H1 (cell line): ENCODE measurements at regions not wholly inside any gene's neighbourhood (a gene's known extent, or its start where the extent isn't known, plus 50 kb on each side); places are given as distances from the start of the nearest gene placed in this dataset.

Experiments
- CTCF ChIA-PET: fragments of 300-600 bp; sonication (Branson Sonifier 250); formaldehyde crosslinking; loops from one replicate; lab custom pipeline; 2021; ENCODE audit not compliant: partially characterized antibody; lab: Charles Lee
- POLR2A ChIA-PET: fragments of 300-600 bp; sonication (Branson Sonifier 250); formaldehyde crosslinking; loops from one replicate; lab custom pipeline; 2021; ENCODE audit warnings: inconsistent platforms; ENCODE audit not compliant: partially characterized antibody; lab: Charles Lee
- DNase-seq, 2 experiments: peaks; one replicate each; pipeline versions ENCODE4 v3.0.0 to v3.0.0-alpha.2; 2010 to 2022; ENCODE audit warnings: low spot score in 2 of 2, low read depth in 1 of 2, mixed read lengths in 1 of 2
- FAIRE-seq: peaks from 2 replicates; lab custom pipeline; 2011; peaks lifted over from hg19 to GRCh38; lab: Jason Lieb, UNC
- H2AFZ ChIP-seq: 2 replicates; pipeline ENCODE4 v1.8.1; 2012; ENCODE audit warnings: low read length, inconsistent platforms
- H2AK5ac ChIP-seq: 2 replicates; pipeline ENCODE4 v1.6.1; 2013; ENCODE audit warnings: low read depth, low read length
- H2BK120ac ChIP-seq: replicated peaks from 2 replicates; pipeline ENCODE3; 2013; ENCODE audit warnings: low read depth, low read length, inconsistent platforms
- H2BK12ac ChIP-seq: 2 replicates; pipeline ENCODE4 v1.6.1; 2013; ENCODE audit warnings: low read depth, low read length
- H2BK15ac ChIP-seq: 2 replicates; pipeline ENCODE4 v1.6.1; 2013; ENCODE audit warnings: low read length
- H2BK20ac ChIP-seq: 2 replicates; pipeline ENCODE4 v1.6.1; 2013; ENCODE audit warnings: low read length
- H2BK5ac ChIP-seq: 2 replicates; pipeline ENCODE4 v1.6.1; 2013; ENCODE audit warnings: low read depth, low read length
- H3K14ac ChIP-seq: 2 replicates; pipeline ENCODE4 v1.6.1; 2013; ENCODE audit warnings: inconsistent platforms; ENCODE audit not compliant: insufficient read length
- H3K18ac ChIP-seq: 2 replicates; pipeline ENCODE4 v1.6.1; 2013; ENCODE audit warnings: low read length; ENCODE audit errors: extremely low read depth
- H3K23ac ChIP-seq: 2 replicates; pipeline ENCODE4 v1.6.1; 2013; ENCODE audit warnings: inconsistent platforms; ENCODE audit not compliant: insufficient read length
- H3K23me2 ChIP-seq: 2 replicates; pipeline ENCODE4 v1.6.1; 2013; ENCODE audit warnings: low read depth, low read length
- H3K27ac ChIP-seq: 2 replicates; pipeline ENCODE4 v1.6.1; 2011; ENCODE audit warnings: low read depth, low read length, inconsistent platforms
- H3K27me3 ChIP-seq, 4 experiments: replicated peaks in 1 of 4; 1 replicate in 1 of 4; 2 replicates in 3 of 4; pipeline versions ENCODE4 v1.6.1 to v1.8.1; 2011 to 2013; ENCODE audit warnings: low read length in 3 of 4, mild to moderate bottlenecking in 3 of 4, inconsistent platforms in 2 of 4, mixed read lengths in 2 of 4, moderate library complexity in 1 of 4; ENCODE audit not compliant: control insufficient read depth in 3 of 4, insufficient read depth in 3 of 4; ENCODE audit errors: extremely low read depth in 1 of 4
- H3K36me3 ChIP-seq, 4 experiments: 2 replicates each; pipeline versions ENCODE4 v1.6.1 to v1.8.1; 2011 to 2013; ENCODE audit warnings: mild to moderate bottlenecking in 4 of 4, low read length in 3 of 4, moderate library complexity in 2 of 4, control low read depth in 1 of 4, inconsistent platforms in 1 of 4; ENCODE audit not compliant: insufficient read depth in 4 of 4, control insufficient read depth in 2 of 4
- H3K4ac ChIP-seq: replicated peaks from 2 replicates; pipeline ENCODE3; 2013; ENCODE audit warnings: low read length, low read depth, mixed read lengths, inconsistent platforms; ENCODE audit not compliant: insufficient read length
- H3K4me1 ChIP-seq, 4 experiments: replicated peaks in 1 of 4; 1 replicate in 1 of 4; 2 replicates in 3 of 4; pipeline versions ENCODE4 v1.6.1 to v1.8.1; 2011 to 2013; ENCODE audit warnings: low read length in 3 of 4, inconsistent platforms in 2 of 4, mixed read lengths in 1 of 4; ENCODE audit not compliant: insufficient read depth in 4 of 4, control insufficient read depth in 3 of 4
- H3K4me2 ChIP-seq, 2 experiments: 2 replicates each; pipeline versions ENCODE4 v1.6.1 to v1.8.1; 2011 to 2013; ENCODE audit warnings: low read depth in 2 of 2, low read length in 2 of 2, control low read depth in 1 of 2, inconsistent platforms in 1 of 2, mild to moderate bottlenecking in 1 of 2; ENCODE audit not compliant: insufficient read depth in 1 of 2
- H3K4me3 ChIP-seq, 4 experiments: fragments of 200-600, 300-600 bp in 1 of 4; sonication (generic), shearing (Covaris generic), sonication (Bioruptor Twin) in 1 of 4; 2 replicates each; pipeline versions ENCODE4 v1.5.1 to v1.8.1; 2011 to 2016; ENCODE audit warnings: low read length in 4 of 4, low read depth in 3 of 4, control low read depth in 2 of 4, inconsistent platforms in 2 of 4, mild to moderate bottlenecking in 2 of 4, mixed read lengths in 1 of 4, moderate library complexity in 1 of 4; ENCODE audit not compliant: insufficient read depth in 2 of 4; ENCODE audit errors: extremely low read depth in 1 of 4
- H3K56ac ChIP-seq: replicated peaks from 2 replicates; pipeline ENCODE3; 2013; ENCODE audit warnings: low read depth, mild to moderate bottlenecking, mixed read lengths, low read length, inconsistent platforms; ENCODE audit not compliant: insufficient read length
- H3K79me1 ChIP-seq: 2 replicates; pipeline ENCODE4 v1.6.1; 2013; ENCODE audit warnings: low read depth, low read length, control low read depth
- H3K79me2 ChIP-seq, 2 experiments: 2 replicates each; pipeline versions ENCODE4 v1.6.1 to v1.8.1; 2012 to 2013; ENCODE audit warnings: low read length in 2 of 2, mild to moderate bottlenecking in 2 of 2, inconsistent platforms in 1 of 2; ENCODE audit not compliant: insufficient read depth in 2 of 2, control insufficient read depth in 1 of 2
- H3K9ac ChIP-seq, 4 experiments: replicated peaks in 1 of 4; 1 replicate in 1 of 4; 2 replicates in 3 of 4; pipeline versions ENCODE4 v1.6.1 to v1.8.1; 2011 to 2013; ENCODE audit warnings: low read depth in 3 of 4, low read length in 3 of 4, control low read depth in 2 of 4, mild to moderate bottlenecking in 2 of 4, moderate library complexity in 2 of 4, inconsistent platforms in 1 of 4; ENCODE audit errors: extremely low read depth in 1 of 4
- H3K9me3 ChIP-seq, 2 experiments: 2 replicates each; pipeline versions ENCODE4 v1.6.1 to v1.8.1; 2012 to 2013; ENCODE audit warnings: mild to moderate bottlenecking in 2 of 2, moderate library complexity in 2 of 2, control low read depth in 1 of 2, inconsistent platforms in 1 of 2, low read depth in 1 of 2, low read length in 1 of 2, mixed read lengths in 1 of 2; ENCODE audit not compliant: insufficient read depth in 2 of 2
- H4K20me1 ChIP-seq, 2 experiments: replicated peaks in 1 of 2; 2 replicates each; pipeline versions ENCODE3 to v1.8.1; 2011 to 2013; ENCODE audit warnings: inconsistent platforms in 2 of 2, low read length in 2 of 2, mild to moderate bottlenecking in 1 of 2; ENCODE audit not compliant: insufficient read depth in 2 of 2, control insufficient read depth in 1 of 2
- H4K5ac ChIP-seq: 2 replicates; pipeline ENCODE4 v1.6.1; 2013; ENCODE audit warnings: low read length, low read depth, mixed read lengths, inconsistent platforms; ENCODE audit not compliant: insufficient read length
- H4K8ac ChIP-seq: 2 replicates; pipeline ENCODE4 v1.8.0; 2013; ENCODE audit warnings: mild to moderate bottlenecking, moderate library complexity, low read length, inconsistent platforms; ENCODE audit not compliant: insufficient read depth; ENCODE audit errors: extremely low read depth
- H4K91ac ChIP-seq: replicated peaks from 2 replicates; pipeline ENCODE3; 2013; ENCODE audit warnings: low read length, mixed read lengths, inconsistent platforms; ENCODE audit not compliant: insufficient read length
- POLR2AphosphoS5 ChIP-seq: IDR thresholded peaks from 2 replicates; pipeline ENCODE4 v1.6.1; 2011; ENCODE audit warnings: low read depth, low read length
- TBP ChIP-seq: IDR thresholded peaks from 2 replicates; pipeline ENCODE4 v1.6.1; 2011; ENCODE audit warnings: low read depth, low read length, improper control_type of control experiment
- WGBS, 2 experiments: shearing (Covaris generic) in 1 of 2; methylation state at CpG; one replicate each; pipeline versions ENCODE4 v1.1.6 to v1.1.7; 2013 to 2015; ENCODE audit warnings: low lambda C conversion rate in 2 of 2, mixed read lengths in 2 of 2, inconsistent platforms in 1 of 2, low coverage in 1 of 2, missing lambda C conversion rate in 1 of 2; ENCODE audit not compliant: insufficient replicate concordance in 2 of 2, insufficient coverage in 1 of 2, insufficient read length in 1 of 2; ENCODE audit errors: extremely low coverage in 1 of 2, missing lambda C conversion rate in 1 of 2; 5-methylcytosine and 5-hydroxymethylcytosine counted together

- Histone ChIP-seq H3K9ac (no peak overlapping the region; a peak in 1 of 7 replicates), H2AK5ac (no peak overlapping the region), H3K4me2 (peak overlapping the region; percentile 76 to 84), H3K36me3 (no peaks in the 10 kb centered on the region), H3K56ac (no peak overlapping the region), H2BK5ac (no peak overlapping the region; the same call in 1 of the 2 replicates), H3K23ac (no peak overlapping the region), H3K27ac (no peak overlapping the region), H3K79me2 (0 out of 4 replicates have a peak, but pooled peaks cover 0 to 2% of the 10 kb centered on the region in 2 experiments), H2BK120ac (no peak overlapping the region), H3K27me3 (peaks cover 0 to 29% (median 14%) of the 10 kb centered on the region in 4 experiments; a peak in 6 of 7 replicates), H3K4me1 (no peaks in the 10 kb centered on the region; a peak in 2 of 7 replicates), H3K18ac (no peak overlapping the region; the same call in 1 of the 2 replicates), H3K4ac (no peak overlapping the region), H2AFZ (peak overlapping the region; percentile 73; the same call in 1 of the 2 replicates), H3K14ac (no peak overlapping the region), H3K23me2 (peaks cover 11% of the 10 kb centered on the region), H4K91ac (no peak overlapping the region), H3K9me3 (no peaks in the 10 kb centered on the region), H2BK15ac (no peak overlapping the region), H4K8ac (0 out of 2 replicates have a peak overlapping the region, but pooled peaks have one; percentile 48), H4K20me1 (no peaks in the 10 kb centered on the region), H2BK12ac (peak overlapping the region; percentile 75; the same call in 1 of the 2 replicates), H4K5ac (no peak overlapping the region), H3K4me3 (peak overlapping the region; percentile 45 to 71 (median 54)), H2BK20ac (no peak overlapping the region), H3K79me1 (no peaks in the 10 kb centered on the region)
- CTCF ChIA-PET = interaction anchor here (0.6 to 1.1 kb wide), 5 partner anchors 10 to 492 kb away, joined by 3 to 4 read pairs (median 3); no protein-coding TSS in a partner anchor
- no peak for FAIRE-seq
- POLR2A ChIA-PET = interaction anchor here (1.0 kb wide), 1 partner anchor 9 kb away, joined by 3 read pairs; no protein-coding TSS in a partner anchor
- 9% methylated on average over 17 of the region's 19 CpGs; no CpG with 5 or more reads in 1 of the 2 experiments for whole genome bisulfite sequencing, 2 experiments
- DNase-seq = no peak
- 0 out of 2 replicates have a peak, but pooled peaks have one; percentile 6 for TF ChIP-seq TBP
- no peak for TF ChIP-seq POLR2AphosphoS5
These were observed 157.0 kb upstream of the FRMD4B start for GRCh38 chr3:69542805-69543429.
